OCI-LY7 (cell line): ENCODE measurements at regions not wholly inside any gene's neighbourhood (a gene's known extent, or its start where the extent isn't known, plus 50 kb on each side); places are given as distances from the start of the nearest gene placed in this dataset.

ENCODE experiments used
- BruUV-seq: library from RNA; stranded (reverse); fragments of 400-500 nt; replicated peaks from 2 replicates; lab custom pipeline; 2021; lab: Mats Ljungman, UMichigan
- CTCF ChIA-PET: fragments of 300-600 bp; sonication (Branson Sonifier 250); formaldehyde crosslinking; loops from one replicate; lab custom pipeline; 2022; ENCODE audit warnings: antibody characterized with exemption; ENCODE audit not compliant: unreplicated experiment; lab: Charles Lee
- POLR2A ChIA-PET: fragments of 300-600 bp; sonication (Branson Sonifier 250); formaldehyde crosslinking; loops from one replicate; lab custom pipeline; 2022; ENCODE audit warnings: antibody characterized with exemption; lab: Charles Lee
- DNase-seq: peaks from one replicate; pipeline ENCODE4 v3.0.0-alpha.2; 2015; ENCODE audit warnings: low spot score
- H2AFZ ChIP-seq: fragments of 200-600 bp; sonication (generic), shearing (Covaris generic); 2 replicates; pipeline ENCODE4 v1.6.1; 2014; ENCODE audit warnings: mild to moderate bottlenecking, antibody characterized with exemption, low read length, moderate library complexity
- H3K27ac ChIP-seq: fragments of 200-600 bp; sonication (generic); 2 replicates; pipeline ENCODE4 v1.5.1; 2014; ENCODE audit warnings: mixed run types, low read depth, mild to moderate bottlenecking, moderate library complexity, low read length, inconsistent platforms; ENCODE audit not compliant: poor library complexity, severe bottlenecking
- H3K36me3 ChIP-seq: fragments of 200-600 bp; sonication (generic); 2 replicates; pipeline ENCODE4 v1.6.1; 2014; ENCODE audit warnings: mild to moderate bottlenecking, antibody characterized with exemption, low read length, moderate library complexity, mixed read lengths; ENCODE audit not compliant: insufficient read depth
- H3K4me1 ChIP-seq: fragments of 200-600 bp; sonication (generic); 2 replicates; pipeline ENCODE4 v1.5.1; 2014; ENCODE audit warnings: mild to moderate bottlenecking, low read length; ENCODE audit not compliant: insufficient read depth, poor library complexity, severe bottlenecking
- H3K4me2 ChIP-seq: fragments of 200-600 bp; sonication (generic); 2 replicates; pipeline ENCODE4 v1.6.1; 2014; ENCODE audit warnings: mild to moderate bottlenecking, low read length
- H3K4me3 ChIP-seq: fragments of 200-600 bp; sonication (generic); 2 replicates; pipeline ENCODE4 v1.5.1; 2014; ENCODE audit warnings: mild to moderate bottlenecking, low read depth, low read length; ENCODE audit not compliant: poor library complexity, severe bottlenecking
- H3K79me2 ChIP-seq: fragments of 200-600 bp; sonication (generic); 2 replicates; pipeline ENCODE4 v1.6.1; 2016; ENCODE audit warnings: low read depth, mild to moderate bottlenecking, low read length, moderate library complexity, mixed read lengths; ENCODE audit not compliant: insufficient read depth
- H3K9me2 ChIP-seq: fragments of 200-600 bp; sonication (generic); 2 replicates; pipeline ENCODE4 v1.6.1; 2016; ENCODE audit warnings: mild to moderate bottlenecking, low read length, mixed read lengths; ENCODE audit not compliant: insufficient read depth
- H3K9me3 ChIP-seq: fragments of 200-600 bp; sonication (generic); 2 replicates; pipeline ENCODE4 v1.6.1; 2014; ENCODE audit warnings: mild to moderate bottlenecking, mixed run types, low read length, mixed read lengths
- H4K20me1 ChIP-seq: fragments of 200-600 bp; sonication (generic); 2 replicates; pipeline ENCODE4 v1.6.1; 2014; ENCODE audit warnings: mild to moderate bottlenecking, antibody characterized with exemption, low read length, moderate library complexity, mixed read lengths; ENCODE audit not compliant: insufficient read depth
- CTCF ChIP-seq: fragments of 200-600 bp; sonication (generic); conservative IDR thresholded peaks from 2 replicates; pipeline ENCODE4 v1.5.1; 2014; ENCODE audit warnings: mild to moderate bottlenecking, antibody characterized with exemption, low read length, moderate library complexity, mixed read lengths
- EZH2phosphoT487 ChIP-seq: fragments of 200-600 bp; sonication (generic); IDR thresholded peaks from 2 replicates; pipeline ENCODE4 v1.6.1; 2018; ENCODE audit warnings: low read depth, borderline replicate concordance, mild to moderate bottlenecking, mixed run types, antibody characterized with exemption, low read length, moderate library complexity, mixed read lengths
- intact Hi-C: fragments of 100-400 bp; cut with micrococcal nuclease; formaldehyde crosslinking; loops from one replicate; pipeline ENCODE4 v1.10.0; 2022; ENCODE audit not compliant: unreplicated experiment

- no peak overlapping the region for H3K27ac ChIP-seq
- H3K36me3 ChIP-seq = no peaks in the 10 kb centered on the region
- POLR2A ChIA-PET = no interaction called here
- H4K20me1 ChIP-seq = no peaks in the 10 kb centered on the region
- H2AFZ ChIP-seq = no peak overlapping the region
- intact Hi-C loops = no loop called here
- H3K4me1 ChIP-seq = no peaks in the 10 kb centered on the region
- H3K9me3 ChIP-seq = no peaks in the 10 kb centered on the region
- H3K4me2 ChIP-seq = no peak overlapping the region
- TF ChIP-seq EZH2phosphoT487 (no peak), CTCF (no peak)
- no peaks in the 10 kb centered on the region for H3K79me2 ChIP-seq
- CTCF ChIA-PET = no interaction called here
- no peaks in the 10 kb centered on the region for H3K9me2 ChIP-seq
- no TSS peak for BruUV-seq
- H3K4me3 ChIP-seq = no peak overlapping the region
- DNase-seq = no peak
These were observed 312.8 kb upstream of the SPTLC3 start for GRCh38 chr20:12695937-12696336.

DNA sequence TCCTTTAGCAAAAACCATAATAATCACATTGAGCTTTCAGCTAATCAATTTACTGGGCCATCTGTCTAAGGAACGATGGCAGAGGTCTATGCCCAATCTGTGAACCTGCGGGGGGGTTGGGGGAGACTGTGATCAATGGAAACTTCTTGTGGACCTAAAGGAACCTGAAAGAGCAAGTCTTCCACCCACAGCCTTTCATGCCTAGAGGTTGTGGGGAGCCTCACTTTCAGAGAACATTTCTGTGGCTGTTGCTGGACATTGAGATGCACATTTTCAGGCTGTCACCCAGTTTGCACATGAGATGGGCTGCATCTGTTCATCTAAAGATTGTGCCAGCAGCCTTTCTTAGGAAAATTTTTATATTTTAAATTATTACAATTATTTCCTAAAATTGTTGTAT lies 310.0 kb upstream of the SPTLC3 start:
- Histone ChIP-seq H2AFZ (no peak overlapping the region), H3K36me3 (no peaks in the 10 kb centered on the region), H3K4me2 (no peak overlapping the region), H3K27ac (no peak overlapping the region), H3K9me2 (no peaks in the 10 kb centered on the region), H4K20me1 (no peaks in the 10 kb centered on the region), H3K79me2 (no peaks in the 10 kb centered on the region), H3K4me3 (no peak overlapping the region), H3K9me3 (no peaks in the 10 kb centered on the region), H3K4me1 (no peaks in the 10 kb centered on the region)
- no peak for DNase-seq
- no TSS peak for BruUV-seq
- ChIA-PET POLR2A (interaction anchor here (0.7 kb wide), 1 partner anchor 878 kb away, joined by 4 read pairs; no protein-coding TSS in a partner anchor), CTCF (no interaction called here)
- no peak for TF ChIP-seq EZH2phosphoT487
- no peak for TF ChIP-seq CTCF
- intact Hi-C loops = no loop called here

DNA sequence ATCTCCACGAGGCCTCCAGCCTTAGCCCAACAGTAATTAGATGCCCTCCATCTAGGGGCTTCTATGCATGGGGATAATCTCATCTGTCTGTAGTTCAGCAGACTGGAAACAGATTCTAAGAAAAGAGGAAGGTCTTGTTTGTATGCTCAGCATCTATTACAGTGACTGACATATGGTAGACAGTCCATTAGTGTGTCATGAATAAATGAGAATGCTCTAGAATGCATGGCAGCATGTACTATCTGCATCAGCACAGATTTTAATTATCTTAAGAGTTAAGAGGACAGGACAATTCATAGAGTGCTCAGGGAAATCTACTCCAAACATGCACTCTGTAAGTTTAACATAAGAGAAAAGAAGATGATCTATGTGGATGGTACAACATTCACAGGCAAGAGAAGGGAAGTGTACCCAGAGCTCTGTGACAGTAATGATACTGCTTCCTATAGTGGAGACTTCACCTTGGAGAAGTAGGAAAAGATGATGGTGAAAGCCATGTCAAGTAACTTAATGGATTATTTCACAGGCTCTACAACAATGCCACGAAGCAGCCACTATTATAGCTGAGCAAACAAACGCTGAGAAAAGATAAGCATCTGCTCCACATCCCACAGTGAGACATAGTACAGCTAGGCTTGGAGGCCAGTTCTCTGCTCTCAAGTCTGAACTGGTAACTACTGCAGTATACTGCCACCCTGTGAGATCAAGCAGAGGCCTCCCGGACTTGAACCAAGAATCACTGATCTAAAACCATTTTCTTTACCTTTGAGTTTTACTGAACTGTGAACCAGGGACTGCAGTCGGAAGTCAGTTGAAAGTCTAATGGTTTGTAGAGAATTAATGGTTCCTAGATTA lies 309.2 kb upstream of the SPTLC3 start:
- DNase-seq = no peak
- no peak overlapping the region for H3K27ac ChIP-seq
- no peaks in the 10 kb centered on the region for H4K20me1 ChIP-seq
- TF ChIP-seq EZH2phosphoT487 = no peak
- TF ChIP-seq CTCF = no peak
- H3K36me3 ChIP-seq = no peaks in the 10 kb centered on the region
- no peaks in the 10 kb centered on the region for H3K79me2 ChIP-seq
- no peaks in the 10 kb centered on the region for H3K4me1 ChIP-seq
- intact Hi-C loops = no loop called here
- H3K4me2 ChIP-seq = no peak overlapping the region
- H3K9me3 ChIP-seq = no peaks in the 10 kb centered on the region
- no TSS peak for BruUV-seq
- H2AFZ ChIP-seq = no peak overlapping the region
- ChIA-PET CTCF (no interaction called here), POLR2A (interaction anchor here (0.6 kb wide), 1 partner anchor 878 kb away, joined by 7 read pairs; no protein-coding TSS in a partner anchor)
- H3K4me3 ChIP-seq = no peak overlapping the region
- no peaks in the 10 kb centered on the region for H3K9me2 ChIP-seq
